ENCODE measurements at regions not wholly inside any gene's neighbourhood (a gene's known extent, or its start where the extent isn't known, plus 50 kb on each side); places are given as distances from the start of the nearest gene placed in this dataset.
A peak's percentile ranks its signal among the peaks of the same experiment; 100 is the strongest.

DNA sequence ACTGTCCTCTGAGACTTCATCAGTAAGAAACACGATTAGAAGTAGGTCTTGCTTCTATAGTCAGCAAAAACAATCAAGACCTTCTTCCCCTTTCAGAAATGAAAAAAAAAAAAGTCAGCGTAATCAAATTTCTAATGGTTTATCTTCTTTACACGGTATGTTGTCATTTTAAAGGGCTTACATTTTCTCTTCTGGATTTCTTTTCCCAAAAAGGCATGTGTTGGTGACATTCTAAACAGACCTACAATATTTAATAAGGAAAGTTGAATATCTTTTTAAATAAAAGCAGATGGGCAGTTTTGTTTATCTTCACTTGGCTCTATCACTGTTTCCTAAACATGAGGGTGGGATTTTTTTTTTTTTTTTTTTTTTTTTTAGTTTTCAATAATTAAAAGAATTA is 197.3 kb upstream of the ADAMTS9 start:
- DNase-seq (ENCODE audit: low spot score) = no peak

DNA sequence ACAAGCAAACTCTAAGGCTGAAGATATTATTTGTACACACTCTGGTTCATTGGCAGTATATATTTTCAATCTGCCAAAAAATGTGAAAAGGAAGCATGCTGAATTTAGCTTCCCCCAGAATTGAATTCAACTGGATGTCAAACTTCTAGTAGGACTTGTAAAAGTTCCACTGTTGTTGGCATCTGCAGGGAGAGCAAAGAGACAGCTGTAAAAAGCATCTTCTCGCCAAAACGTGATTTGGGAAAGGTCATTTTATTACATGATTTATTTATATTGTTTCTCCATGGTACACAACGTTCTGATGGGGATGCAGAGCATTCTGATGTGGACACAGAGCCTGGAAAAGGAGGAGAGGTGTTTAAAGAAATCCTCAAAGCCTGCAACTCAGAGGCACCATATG is 196.7 kb upstream of the ADAMTS9 start:
- DNase-seq (ENCODE audit: low spot score) = no peak

DNA sequence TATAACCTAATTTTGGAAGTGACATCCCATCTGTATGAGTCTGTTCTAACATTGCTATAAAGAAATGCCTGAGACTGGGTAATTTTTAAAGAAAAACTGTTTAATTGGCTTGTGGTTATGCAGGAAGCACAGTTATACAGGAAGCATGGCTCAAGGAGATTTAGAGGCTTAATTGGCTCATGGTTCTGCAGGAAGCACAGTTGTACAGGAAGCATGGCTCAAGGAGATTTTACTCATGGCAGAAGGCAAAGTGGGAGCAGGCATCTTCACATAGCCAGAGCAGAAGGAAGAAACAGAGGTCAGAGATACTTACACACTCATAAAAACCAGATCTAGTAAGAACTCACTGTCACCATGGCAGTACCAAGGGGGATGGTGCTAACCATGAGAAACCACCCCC is 193.1 kb upstream of the ADAMTS9 start:
- no peak for DNase-seq (ENCODE audit: low spot score)

DNA sequence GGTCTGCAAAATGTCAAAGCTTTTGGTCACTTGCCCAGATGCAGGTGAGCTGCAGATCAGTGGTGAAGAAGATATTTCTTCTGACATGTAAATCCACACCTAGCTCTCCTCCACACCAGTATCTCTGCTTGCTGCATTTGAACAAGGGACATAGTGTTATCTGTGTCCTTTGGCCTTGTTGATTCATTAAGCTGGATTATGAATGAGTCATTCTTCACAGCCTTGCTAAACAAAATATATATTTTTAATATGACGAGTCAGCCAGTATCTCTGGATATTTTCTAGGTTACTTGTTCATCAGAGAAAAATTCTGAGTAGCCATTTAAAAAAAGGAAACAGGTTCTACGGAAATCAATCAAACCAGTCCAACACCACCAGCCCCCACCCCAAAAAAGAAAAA is 190.6 kb upstream of the ADAMTS9 start:
- no peak for DNase-seq (ENCODE audit: low spot score)

DNA sequence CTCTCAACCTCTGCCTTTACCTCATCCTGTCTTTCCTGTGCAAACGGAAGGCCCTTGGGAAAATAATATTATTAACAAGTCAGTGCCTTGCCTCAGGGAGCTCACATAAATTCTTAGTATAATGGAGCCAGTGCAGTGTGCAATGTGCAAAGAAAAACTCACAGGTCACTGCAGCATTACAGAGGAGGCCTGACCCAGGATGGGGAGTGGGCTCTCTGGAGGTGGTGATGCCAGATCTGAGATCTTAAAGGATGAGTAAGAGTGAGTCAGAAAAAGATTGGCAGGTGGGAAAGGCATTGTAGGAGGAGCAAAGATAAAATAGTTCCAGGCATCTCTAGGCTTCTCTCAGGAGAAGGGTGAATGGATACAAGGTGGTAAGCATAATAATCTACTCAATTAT is 185.6 kb upstream of the ADAMTS9 start:
- no peak for DNase-seq (ENCODE audit: low spot score)

DNA sequence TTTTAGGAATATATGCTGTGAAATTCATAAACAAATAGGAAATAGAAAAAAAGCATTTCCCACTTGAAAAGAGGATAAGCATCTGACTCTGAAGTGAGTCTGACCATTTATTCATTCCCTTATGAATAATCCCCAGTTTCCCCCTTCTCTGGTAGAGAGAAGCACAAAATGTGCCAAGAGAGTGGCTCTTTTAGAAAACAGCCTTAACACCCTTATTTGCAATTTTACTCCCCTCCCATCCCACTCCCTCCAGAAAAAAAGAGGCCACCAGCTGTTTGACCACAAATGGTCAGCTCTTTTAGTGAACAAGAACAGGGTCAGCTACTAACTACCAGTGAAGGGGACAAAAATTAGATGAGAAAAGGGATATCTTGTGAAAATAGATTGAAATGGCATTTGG is 184.5 kb upstream of the ADAMTS9 start:
- no peak for DNase-seq (ENCODE audit: low spot score)

DNA sequence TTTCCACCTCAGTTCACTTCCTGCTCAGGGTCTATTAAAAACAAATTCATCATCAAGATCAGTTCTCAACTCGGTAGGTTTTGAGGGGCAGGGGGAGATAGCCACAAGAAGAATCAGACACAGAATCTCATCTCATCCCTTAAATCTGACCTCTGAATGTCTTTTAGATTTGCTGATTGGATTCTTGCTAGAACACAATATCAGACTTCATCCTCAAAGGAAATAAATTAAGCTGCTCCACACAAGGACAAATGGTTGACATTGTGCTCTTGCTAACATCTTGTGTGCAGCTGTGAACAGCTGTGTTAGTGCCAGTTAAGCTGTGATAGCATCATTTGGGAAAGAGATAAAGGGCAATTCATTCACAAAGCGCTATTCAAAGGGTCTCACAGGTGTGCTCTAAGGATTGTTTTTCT is 184.0 kb upstream of the ADAMTS9 start:
- no peak for DNase-seq (ENCODE audit: low spot score)

DNA sequence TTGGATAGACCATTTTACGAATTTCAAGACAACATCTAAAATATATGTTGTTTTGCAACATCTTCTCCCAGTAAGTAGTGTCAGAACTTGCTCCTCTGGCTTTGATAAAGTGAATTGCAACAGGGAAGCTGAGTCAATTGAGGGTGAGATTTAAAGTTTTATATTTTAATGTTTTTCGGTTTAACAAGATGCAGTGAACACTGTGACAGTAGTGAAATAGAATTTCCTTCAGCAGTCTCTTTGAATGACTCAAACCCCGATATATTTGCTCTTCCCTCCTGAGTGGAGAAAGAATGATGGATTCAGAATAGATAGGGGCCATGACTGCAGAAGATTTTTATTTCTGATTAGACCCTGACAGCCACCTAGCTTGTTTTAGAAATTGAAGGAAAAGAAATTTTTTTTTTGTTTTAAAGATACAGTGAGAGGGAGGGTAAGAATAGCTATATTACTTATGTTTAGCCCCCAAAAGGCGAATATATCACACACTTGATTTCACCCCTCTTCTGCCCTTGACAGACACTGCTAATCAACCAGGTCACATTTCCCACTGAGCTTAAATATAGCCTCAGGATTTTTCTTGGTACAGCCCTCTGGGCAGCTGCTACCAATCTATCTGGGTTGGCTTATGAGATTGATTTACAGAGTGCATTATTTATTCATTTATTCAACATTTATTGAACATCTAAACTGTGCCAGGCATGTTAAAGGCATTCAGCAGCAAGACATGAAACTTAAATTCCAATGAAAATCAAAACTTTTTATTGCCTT is 183.3 kb upstream of the ADAMTS9 start:
- DNase-seq (ENCODE audit: low spot score) = no peak

DNA sequence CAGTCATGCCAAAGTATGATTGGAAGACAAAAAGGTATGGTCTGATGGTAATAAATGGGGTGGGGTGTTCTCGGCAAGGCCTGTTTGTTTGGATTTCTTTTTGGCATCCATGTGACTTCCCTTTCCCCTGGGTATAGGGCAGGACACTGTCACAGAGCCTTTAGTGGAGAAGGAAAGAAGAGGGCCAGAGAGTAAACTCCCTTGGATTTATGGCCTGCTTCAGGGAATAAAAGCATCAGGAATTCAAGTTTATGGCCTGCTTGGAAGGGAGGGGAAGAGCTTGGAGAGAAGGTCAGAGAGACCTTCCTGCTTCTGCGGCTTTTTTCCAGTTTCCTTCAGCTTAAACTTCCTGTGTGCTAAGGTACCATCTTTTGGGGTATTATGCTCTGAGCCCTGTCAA is 179.4 kb upstream of the ADAMTS9 start:
- DNase-seq (ENCODE audit: low spot score) = no peak

DNA sequence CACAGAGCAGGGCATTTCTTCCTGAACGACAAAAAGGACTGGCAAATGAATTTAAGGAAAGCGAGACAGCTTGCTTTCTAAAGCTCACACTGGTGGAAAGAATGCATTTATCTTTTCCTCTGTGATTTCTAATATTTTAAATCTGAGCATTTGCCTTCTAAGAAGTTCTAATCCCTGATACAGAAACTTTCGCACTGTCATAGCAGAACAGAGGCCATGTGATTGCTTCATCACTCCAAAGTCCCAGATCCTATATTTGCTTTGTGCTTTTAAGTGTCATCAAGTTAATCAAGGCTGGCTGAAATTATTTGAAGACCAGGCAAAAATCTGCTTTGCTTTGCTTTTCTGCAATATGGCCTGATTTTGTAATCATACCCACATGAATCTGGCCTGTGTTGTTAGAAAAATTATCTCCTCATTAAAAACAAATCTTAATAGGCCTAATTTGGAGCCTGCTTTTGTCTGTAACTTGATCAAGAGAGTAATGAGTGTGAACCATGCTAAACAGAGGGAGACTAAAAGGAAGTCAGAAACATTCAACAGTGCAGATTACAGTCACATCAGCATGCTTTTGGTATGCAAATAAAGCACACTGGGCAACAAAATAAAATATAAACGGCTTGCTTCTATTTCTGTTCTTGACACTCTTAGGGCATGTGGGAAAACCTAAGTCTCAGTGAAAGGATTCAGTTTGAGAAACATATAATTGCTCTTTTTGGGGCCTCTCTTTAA is 178.2 kb upstream of the ADAMTS9 start:
- DNase-seq (ENCODE audit: low spot score) = no peak

DNA sequence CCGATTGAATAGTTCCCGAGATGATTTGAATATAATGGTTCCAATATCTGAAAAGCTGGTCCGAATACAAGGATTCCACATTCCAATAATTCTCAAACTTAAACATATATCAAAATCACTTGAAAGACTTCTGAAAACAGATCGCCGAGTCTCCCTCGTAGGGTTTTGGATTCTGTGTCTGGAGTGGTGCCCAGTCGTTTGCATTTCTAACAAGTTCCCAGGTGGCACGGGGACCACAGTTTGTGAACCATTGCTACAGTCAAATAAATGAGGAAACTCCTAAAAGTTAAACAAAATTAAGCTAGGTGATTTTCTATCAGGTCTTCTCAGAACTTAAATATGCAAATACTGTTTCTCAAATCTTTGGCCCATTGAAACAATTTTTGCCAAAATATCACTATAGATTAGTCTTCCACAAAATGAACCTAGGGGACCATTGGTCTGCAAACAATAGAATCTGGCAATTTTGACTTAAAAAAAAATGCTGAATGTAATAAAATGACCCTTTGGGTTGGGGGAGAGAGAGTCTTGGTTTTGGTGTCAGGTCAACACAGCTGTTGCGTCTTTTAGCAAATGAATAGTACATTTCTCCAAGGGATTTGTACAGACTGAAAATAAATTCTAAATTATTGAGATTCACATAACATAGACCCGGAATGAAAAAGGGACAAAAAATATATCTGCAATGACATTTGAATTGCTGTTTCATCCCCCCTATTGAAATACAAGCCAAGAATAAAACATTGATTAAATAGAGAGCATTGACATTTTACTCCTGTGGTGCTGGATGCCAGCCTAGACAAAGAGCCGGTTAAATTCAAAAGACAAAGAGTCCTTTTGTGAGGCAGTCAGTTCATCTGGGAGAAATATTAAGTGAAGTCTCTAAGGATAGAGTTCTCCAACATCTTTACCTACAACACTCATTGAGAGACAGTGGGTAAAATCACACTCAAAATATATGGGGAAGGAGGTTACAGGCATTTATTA is 175.7 kb upstream of the ADAMTS9 start:
- peak; percentile 3 for DNase-seq (ENCODE audit: low spot score)

DNA sequence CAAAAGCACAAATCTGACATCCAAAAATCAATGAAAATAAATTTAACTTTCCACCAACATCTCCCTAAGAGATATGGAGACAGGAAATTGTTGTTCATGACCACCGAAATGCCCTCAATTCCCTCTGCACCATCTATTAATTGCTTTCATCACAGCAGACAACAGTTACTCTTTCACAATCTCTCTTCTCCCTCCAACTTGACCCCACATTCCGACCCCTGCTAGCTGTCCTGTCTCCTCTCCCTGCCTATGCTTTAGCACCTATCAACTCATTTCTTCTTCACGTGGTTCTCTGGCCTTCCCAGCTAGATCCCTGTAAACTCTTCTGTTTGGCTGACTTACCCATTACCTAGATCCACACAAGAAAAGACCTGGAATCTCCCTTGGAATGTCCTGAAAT is 173.9 kb upstream of the ADAMTS9 start:
- no peak for DNase-seq (ENCODE audit: low spot score)

DNA sequence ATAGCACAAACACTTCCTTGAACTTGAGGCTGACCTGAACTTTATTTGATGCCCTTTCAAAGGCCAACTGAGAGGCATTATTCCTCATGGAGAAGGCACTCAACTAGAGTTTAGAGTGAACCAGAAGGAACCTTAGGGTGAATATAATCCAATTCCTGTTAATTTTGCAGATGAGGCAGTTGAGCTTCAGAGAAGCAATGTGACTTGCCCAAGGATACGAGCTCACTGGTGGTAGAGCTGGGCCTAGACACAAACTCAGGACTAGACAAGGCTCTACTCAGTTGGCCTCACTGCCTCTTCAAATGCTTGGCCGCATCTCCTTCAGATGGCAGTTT is 172.7 kb upstream of the ADAMTS9 start:
- DNase-seq (ENCODE audit: low spot score) = no peak

DNA sequence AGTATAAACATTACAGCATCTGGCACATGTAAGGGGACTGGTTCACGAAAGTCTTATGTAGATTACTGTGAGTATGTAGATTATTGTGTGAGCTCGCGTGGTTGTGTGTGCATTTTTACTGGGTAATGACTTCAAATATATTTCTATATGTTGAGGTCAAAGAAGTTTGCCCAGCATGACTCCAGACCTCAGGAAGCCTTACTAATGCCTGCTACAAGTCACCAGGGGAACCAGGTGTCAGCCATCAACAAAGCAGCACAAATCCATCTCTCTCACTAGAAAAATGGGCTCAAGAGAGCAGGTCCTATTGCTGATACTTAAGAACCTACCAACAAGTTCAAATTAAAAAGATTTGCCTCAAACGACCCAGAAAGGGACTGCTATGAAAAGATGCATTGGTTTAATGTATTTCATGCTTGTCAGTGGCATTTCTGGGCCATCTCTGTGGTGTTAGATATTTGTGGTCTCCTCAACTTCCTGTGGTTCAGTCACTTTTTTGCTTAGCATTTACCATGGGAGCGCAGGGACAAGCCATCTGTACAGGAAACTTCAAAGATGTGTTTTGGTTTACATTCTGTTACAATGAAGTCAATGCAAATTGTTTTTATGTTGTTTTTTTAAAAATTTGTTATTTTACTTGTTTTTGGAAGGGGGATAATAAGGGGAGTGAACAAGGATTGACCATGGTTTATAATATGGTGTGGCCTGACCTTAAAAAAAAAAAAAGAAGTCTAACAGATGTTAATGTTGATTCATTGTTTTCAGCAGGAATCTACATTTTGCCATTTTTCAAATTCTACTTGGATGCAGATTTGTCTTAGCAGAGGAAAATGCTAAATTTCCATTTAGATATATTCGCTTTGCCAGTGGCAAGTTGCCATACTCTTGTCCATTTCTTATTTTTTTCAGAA is 172.1 kb upstream of the ADAMTS9 start:
- DNase-seq (ENCODE audit: low spot score) = no peak

DNA sequence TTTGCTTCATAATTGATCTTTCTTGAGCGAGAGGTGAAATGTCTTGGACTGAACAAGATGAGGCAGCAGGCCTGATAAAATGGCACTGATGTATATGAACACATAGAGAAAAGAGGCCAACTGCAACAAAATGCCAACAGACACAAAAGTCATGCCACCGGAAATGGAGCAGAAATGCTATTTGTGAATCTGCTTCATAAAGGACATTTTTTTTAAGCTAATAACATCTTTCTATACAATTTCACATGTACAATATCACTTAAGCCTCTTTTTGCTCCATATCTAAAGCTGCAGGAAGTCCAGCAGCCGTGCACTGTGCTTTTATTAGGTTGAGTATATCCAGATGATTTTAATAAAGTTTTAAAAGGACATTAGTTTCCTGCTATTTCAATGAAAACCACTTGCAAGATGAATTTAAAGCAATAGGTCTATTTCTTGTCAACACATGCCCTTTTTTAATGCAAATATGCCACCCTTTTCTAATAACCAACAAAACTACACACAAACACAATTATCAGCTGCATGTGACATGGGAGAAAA is 169.2 kb upstream of the ADAMTS9 start:
- DNase-seq (ENCODE audit: low spot score) = no peak

DNA sequence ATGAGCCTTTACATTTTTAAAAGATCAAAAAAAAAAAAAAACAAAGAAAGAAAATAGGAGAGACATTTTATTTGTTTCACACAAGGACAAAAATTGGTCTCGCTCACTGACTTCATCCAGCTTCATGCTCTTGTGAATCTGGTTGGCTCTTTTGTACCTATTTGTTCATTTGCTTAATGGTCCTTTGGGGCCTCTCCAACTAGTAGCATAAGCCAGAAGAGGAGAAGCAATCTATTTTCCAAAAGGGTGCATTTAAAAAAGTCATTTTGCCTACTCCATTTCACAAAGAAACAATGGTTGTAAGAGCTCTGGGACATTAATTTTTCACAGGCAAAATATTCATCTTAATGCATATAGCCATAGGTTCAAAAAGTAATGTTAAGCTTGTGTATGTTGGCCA is 168.3 kb upstream of the ADAMTS9 start:
- DNase-seq (ENCODE audit: low spot score) = no peak

DNA sequence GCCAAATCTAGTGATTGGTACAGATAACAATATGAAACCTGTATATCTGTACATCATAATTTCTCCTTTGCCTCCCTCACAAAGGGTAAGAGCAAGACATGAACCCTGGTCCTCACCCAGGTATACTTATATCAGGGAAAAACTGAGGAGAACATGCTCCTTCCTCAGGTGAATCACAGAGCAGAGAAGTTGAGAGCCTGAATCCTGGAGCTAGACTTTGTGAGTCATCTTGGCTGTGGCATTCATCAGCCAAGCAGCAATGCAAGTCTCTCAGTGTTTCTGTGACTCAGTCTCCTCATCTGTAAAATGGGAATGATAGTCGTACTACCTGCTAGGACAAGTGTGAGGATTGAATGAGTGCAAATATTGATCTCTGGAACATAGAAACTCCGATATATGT is 165.7 kb upstream of the ADAMTS9 start:
- no peak for DNase-seq (ENCODE audit: low spot score)

DNA sequence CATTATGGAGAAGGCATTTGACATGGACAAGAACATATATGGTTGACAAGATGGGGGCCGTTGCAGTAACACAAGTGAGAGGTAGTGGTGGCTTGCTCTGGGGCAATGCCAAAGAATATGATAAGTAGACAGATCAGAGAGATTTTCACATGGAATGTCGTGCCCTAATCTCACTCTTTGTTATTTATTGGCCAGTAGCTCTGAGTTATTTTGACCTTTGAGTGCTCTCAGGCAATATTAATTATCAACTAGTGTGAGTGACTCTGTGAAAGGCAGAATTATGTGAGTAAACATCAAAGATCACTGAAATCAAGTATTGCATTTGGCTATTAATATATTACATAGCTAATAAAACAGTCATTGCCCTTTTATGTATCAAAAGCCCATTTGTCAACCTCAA is 164.9 kb upstream of the ADAMTS9 start:
- no peak for DNase-seq (ENCODE audit: low spot score)

DNA sequence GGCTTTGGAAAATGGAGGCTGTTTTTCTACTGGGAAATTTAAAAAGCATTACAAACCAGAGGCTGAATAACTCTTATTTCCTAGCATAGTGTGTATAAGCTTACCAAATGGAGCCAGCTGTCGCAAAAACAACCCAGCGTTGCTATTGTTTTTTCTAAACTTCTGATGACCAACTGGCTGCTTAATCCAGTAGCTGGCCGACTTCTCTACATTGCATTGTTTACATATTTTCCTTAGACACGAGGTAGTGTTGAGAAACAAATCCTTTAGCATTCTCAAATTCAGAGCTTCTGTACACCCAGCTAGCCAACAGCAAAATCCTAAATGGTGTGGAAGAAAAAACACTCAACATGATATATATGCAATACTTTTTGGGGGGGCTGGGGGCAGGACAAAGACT is 161.0 kb upstream of the ADAMTS9 start:
- DNase-seq (ENCODE audit: low spot score) = no peak

DNA sequence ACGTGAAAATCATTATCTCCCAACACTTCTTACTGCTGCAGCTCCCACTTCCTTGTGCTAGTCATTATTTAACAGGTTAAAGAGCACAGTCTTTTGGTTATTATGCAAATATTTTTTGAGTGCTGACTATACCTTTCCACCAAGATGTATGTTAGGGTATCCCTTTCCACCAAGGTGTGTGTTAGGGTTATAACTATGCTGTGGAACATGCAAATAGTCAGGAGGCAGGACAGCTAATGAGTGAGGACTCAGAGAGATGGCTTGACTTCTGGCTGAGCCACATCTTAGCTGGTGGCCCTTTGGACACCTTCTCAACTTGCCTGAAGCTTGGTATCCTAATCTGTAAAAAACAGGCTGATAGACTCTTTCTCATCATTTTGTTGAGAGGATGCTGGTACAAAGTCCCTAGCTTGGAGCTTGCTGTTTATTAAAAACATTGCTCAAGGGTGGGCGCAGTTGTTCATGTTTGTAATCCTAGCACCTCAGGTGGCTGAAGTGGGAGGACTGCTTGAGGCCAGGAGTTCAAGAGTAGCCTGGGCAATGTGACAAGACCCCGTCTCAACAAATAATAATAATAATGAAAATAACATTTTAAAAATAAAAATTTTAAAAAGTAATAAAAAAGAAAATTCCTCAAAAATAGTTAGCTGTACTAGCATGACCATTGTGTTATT is 160.5 kb upstream of the ADAMTS9 start:
- no peak for DNase-seq (ENCODE audit: low spot score)

DNA sequence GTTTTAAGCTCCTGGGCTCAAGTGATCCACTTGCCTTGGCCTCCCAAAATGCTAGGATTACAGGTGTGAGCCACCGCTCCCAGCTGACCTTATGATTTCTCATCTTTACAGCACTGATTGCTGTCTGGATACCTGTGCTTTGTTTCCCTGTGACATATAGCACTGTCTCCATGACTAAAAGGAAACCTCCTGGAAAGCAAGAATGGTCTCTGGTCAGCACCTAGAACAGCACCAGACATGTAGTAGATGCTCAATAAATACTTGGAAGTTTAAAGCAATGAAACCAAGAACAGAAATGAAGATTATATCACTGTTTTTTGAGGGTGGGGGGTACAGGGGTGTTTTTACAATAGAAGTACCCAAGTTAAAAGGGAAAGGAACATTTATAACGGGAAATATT is 156.8 kb upstream of the ADAMTS9 start:
- no peak for DNase-seq (ENCODE audit: low spot score)

All from cerebellar cortex (tissue), 1 donor.